Myocyte (in vitro differentiated cells): ENCODE measurements at regions not wholly inside any gene's neighbourhood (a gene's known extent, or its start where the extent isn't known, plus 50 kb on each side); places are given as distances from the start of the nearest gene placed in this dataset.
A peak's percentile ranks its signal among the peaks of the same experiment; 100 is the strongest.
"Not testable (repeated sequence)": the region's sequence is repeated elsewhere in the genome, so short reads cannot be mapped to it uniquely, and the experiment has no call there.

ENCODE experiments used
- DNase-seq: peaks from one replicate; pipeline ENCODE4 v3.0.0-alpha.2; 2012; ENCODE audit warnings: low read depth

GRCh38 chrX:21219208-21219607 is 155.0 kb upstream of the CNKSR2 start:
- DNase-seq: not testable (repeated sequence)

- peak; percentile 0 for DNase-seq
Measured at GRCh38 chrX:21225643-21226042, 148.6 kb upstream of the CNKSR2 start.

GRCh38 chrX:21228974-21229373 is 145.2 kb upstream of the CNKSR2 start:
- not testable (repeated sequence) for DNase-seq

GRCh38 chrX:21255032-21255618 is 119.1 kb upstream of the CNKSR2 start:
- no peak for DNase-seq

GRCh38 chrX:21266949-21267348 is 107.3 kb upstream of the CNKSR2 start:
- no peak for DNase-seq

- DNase-seq: peak; percentile 1
Measured at GRCh38 chrX:21276736-21277433, 97.3 kb upstream of the CNKSR2 start.

GRCh38 chrX:21289232-21289631 is 85.0 kb upstream of the CNKSR2 start:
- no peak for DNase-seq

DNA sequence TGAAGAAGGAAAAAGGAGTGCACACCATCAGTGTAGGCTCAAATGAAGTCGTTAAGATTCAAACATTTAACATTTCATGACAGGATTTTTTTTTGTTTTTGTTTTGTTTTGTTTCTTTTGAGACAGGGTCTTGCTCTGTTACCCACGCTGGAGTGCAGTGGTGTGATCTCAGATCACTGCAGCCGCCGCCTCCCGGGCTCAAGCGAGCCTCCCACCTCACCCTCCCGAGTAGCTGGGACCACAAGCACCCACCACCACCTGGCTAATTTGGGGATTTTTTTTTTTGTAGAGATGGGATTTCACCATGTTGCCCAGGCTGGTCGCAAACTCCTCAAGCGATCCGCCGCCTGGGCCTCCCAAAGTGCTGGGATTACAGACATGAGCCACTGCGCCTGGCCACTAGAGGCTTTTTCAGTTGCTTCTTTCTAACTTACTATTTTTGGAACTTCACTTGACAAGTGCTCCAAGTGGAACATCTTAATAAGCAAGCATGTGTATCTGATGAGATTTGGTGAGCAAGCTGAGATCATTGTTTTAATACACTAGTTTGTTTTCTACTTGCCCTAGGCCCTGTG is 78.9 kb upstream of the CNKSR2 start:
- DNase-seq: no peak

GRCh38 chrX:21305799-21306336 is 68.3 kb upstream of the CNKSR2 start:
- no peak for DNase-seq

DNA sequence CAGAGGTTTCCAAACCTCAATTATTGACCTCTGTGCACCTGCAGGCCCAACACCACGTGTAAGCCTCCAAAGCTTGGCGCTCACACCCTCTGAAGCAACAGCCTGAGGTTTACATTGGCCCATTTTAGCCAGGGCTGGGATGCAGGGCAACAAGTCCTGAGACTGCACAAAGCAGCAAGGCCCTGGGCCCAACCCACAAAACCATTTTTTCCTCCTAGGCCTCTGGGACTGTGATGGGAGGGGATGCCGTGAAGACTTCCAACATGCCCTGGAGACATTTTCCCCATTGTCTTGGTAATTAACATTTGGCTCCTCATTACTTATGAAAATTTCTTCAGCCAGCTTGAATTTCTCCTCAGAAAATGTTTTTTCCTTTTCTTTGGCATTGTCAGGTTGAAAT is 54.9 kb upstream of the CNKSR2 start:
- no peak for DNase-seq
